CD4-positive, alpha-beta memory T cell (primary cell): ENCODE measurements at regions not wholly inside any gene's neighbourhood (a gene's known extent, or its start where the extent isn't known, plus 50 kb on each side); places are given as distances from the start of the nearest gene placed in this dataset.
"Not testable (repeated sequence)": the region's sequence is repeated elsewhere in the genome, so short reads cannot be mapped to it uniquely, and the experiment has no call there.

Source experiments
- CTCF ChIA-PET: fragments of 350-600 bp; sonication (Branson Sonifier 250); formaldehyde crosslinking; loops from one replicate; lab custom pipeline; 2021; ENCODE audit warnings: inconsistent platforms; ENCODE audit not compliant: partially characterized antibody; lab: Charles Lee
- POLR2A ChIA-PET: fragments of 350-600 bp; sonication (Branson Sonifier 250); formaldehyde crosslinking; loops from one replicate; lab custom pipeline; 2021; ENCODE audit not compliant: partially characterized antibody; lab: Charles Lee
- DNase-seq, 5 donors: peaks; one replicate each; pipeline versions ENCODE4 v3.0.0 to v3.0.0-alpha.2; 2020 to 2022; ENCODE audit warnings: mixed read lengths in 1 of 5
- H3K27ac ChIP-seq: one replicate; pipeline ENCODE4 v1.7.0; 2013; ENCODE audit warnings: low read depth, low read length
- H3K27me3 ChIP-seq: 2 replicates; pipeline ENCODE4 v1.7.0; 2013; ENCODE audit warnings: mild to moderate bottlenecking, low read length, moderate library complexity; ENCODE audit not compliant: insufficient read depth
- H3K36me3 ChIP-seq: 2 replicates; pipeline ENCODE4 v1.7.0; 2013; ENCODE audit warnings: mild to moderate bottlenecking, low read length, moderate library complexity; ENCODE audit not compliant: insufficient read depth
- H3K4me1 ChIP-seq: 2 replicates; pipeline ENCODE4 v1.7.0; 2013; ENCODE audit warnings: mild to moderate bottlenecking, low read length, moderate library complexity; ENCODE audit not compliant: insufficient read depth
- H3K4me3 ChIP-seq, 2 donors: one replicate each; pipeline ENCODE4 v1.7.0; 2013; ENCODE audit warnings: low read length in 2 of 2, mild to moderate bottlenecking in 1 of 2
- H3K9me3 ChIP-seq, 2 donors: one replicate each; pipeline ENCODE4 v1.7.0; 2013; ENCODE audit warnings: low read length in 2 of 2, control low read depth in 1 of 2; ENCODE audit not compliant: control insufficient read depth in 1 of 2
- H3K27ac Mint-ChIP-seq, 7 donors: one replicate each; pipeline ENCODE4 v1.8.0; 2020 to 2021; ENCODE audit warnings: mixed read lengths in 7 of 7, mild to moderate bottlenecking in 6 of 7, inconsistent platforms in 3 of 7, moderate library complexity in 3 of 7
- H3K27me3 Mint-ChIP-seq, 2 donors: one replicate each; pipeline ENCODE4 v1.8.0; 2020 to 2021; ENCODE audit warnings: mixed read lengths in 2 of 2
- H3K36me3 Mint-ChIP-seq, 2 donors: one replicate each; pipeline ENCODE4 v1.8.0; 2020 to 2021; ENCODE audit warnings: mixed read lengths in 2 of 2, inconsistent platforms in 1 of 2, mild to moderate bottlenecking in 1 of 2
- H3K4me1 Mint-ChIP-seq, 4 donors: one replicate each; pipeline ENCODE4 v1.8.0; 2020 to 2021; ENCODE audit warnings: mixed read lengths in 4 of 4, mild to moderate bottlenecking in 1 of 4
- H3K4me3 Mint-ChIP-seq, 8 donors: one replicate each; pipeline ENCODE4 v1.8.0; 2020 to 2021; ENCODE audit warnings: mixed read lengths in 8 of 8, mild to moderate bottlenecking in 7 of 8, moderate library complexity in 6 of 8, inconsistent platforms in 3 of 8
- H3K9me3 Mint-ChIP-seq, 8 donors: one replicate each; pipeline ENCODE4 v1.8.0; 2020 to 2021; ENCODE audit warnings: mixed read lengths in 8 of 8, mild to moderate bottlenecking in 5 of 8, inconsistent platforms in 3 of 8, moderate library complexity in 1 of 8
- intact Hi-C: fragments of 100-400 bp; cut with micrococcal nuclease; formaldehyde crosslinking; loops from one replicate; pipeline ENCODE4 v1.15.1; 2023

DNA sequence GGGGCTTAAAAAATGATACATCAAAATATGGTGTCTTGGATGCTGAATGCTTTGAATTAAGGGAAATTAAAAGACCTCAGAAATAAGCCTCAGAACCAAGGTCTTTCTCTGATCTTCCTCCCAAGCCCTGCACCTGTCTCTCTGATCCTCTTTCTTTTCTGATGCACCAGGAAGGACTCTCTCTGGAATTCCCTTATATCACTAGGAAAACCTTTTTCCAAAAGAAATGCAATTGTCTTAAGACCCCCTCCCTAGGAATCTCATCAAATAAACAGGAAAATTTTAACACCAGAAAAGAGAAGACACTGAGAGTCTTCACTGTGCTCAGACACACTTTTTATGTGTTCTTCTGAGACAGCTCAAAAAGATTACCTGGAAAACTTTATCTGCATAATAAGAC lies 159.5 kb upstream of the PTBP2 start:
- Histone ChIP-seq H3K9me3 (no peaks in the 10 kb centered on the region), H3K36me3 (no peaks in the 10 kb centered on the region), H3K4me1 (no peaks in the 10 kb centered on the region), H3K27me3 (no peaks in the 10 kb centered on the region), H3K27ac (no peak overlapping the region), H3K4me3 (no peak overlapping the region)
- Mint-ChIP-seq H3K27ac (no peak overlapping the region), H3K9me3 (peaks cover 0 to 4% (median 0%) of the 10 kb centered on the region in 8 donors), H3K4me1 (no peaks in the 10 kb centered on the region), H3K4me3 (no peak overlapping the region), H3K36me3 (no peaks in the 10 kb centered on the region), H3K27me3 (peaks cover 0 to 2% of the 10 kb centered on the region in 2 donors)
- intact Hi-C loops, result no loop called here
- CTCF ChIA-PET, result no interaction called here
- DNase-seq, result no peak
- POLR2A ChIA-PET, result no interaction called here

- H3K4me3 ChIP-seq, H3K36me3 ChIP-seq, H3K4me1 Mint-ChIP-seq, H3K4me3 Mint-ChIP-seq, DNase-seq, H3K4me1 ChIP-seq, CTCF ChIA-PET, H3K9me3 Mint-ChIP-seq, H3K27me3 ChIP-seq, H3K27me3 Mint-ChIP-seq, intact Hi-C loops, H3K27ac ChIP-seq, H3K27ac Mint-ChIP-seq, H3K9me3 ChIP-seq, POLR2A ChIA-PET, H3K36me3 Mint-ChIP-seq: not testable (repeated sequence)
Measured at GRCh38 chr1:96564401-96564800, 157.2 kb upstream of the PTBP2 start.

- Histone ChIP-seq H3K27me3 (no peaks in the 10 kb centered on the region), H3K36me3 (no peaks in the 10 kb centered on the region), H3K27ac (no peak overlapping the region), H3K9me3 (no peaks in the 10 kb centered on the region), H3K4me1 (no peaks in the 10 kb centered on the region), H3K4me3 (no peak overlapping the region)
- Mint-ChIP-seq H3K27me3 (no peaks in the 10 kb centered on the region), H3K9me3 (peaks cover 0 to 4% (median 0%) of the 10 kb centered on the region in 8 donors), H3K27ac (no peak overlapping the region), H3K36me3 (no peaks in the 10 kb centered on the region), H3K4me1 (no peaks in the 10 kb centered on the region), H3K4me3 (no peak overlapping the region)
- intact Hi-C loops, result no loop called here
- ChIA-PET CTCF (interaction anchor here (1.4 kb wide), 1 partner anchor 12 kb away, joined by 3 read pairs; no protein-coding TSS in a partner anchor), POLR2A (no interaction called here)
- no peak for DNase-seq
Measured at GRCh38 chr1:96565546-96565945, 156.0 kb upstream of the PTBP2 start.

DNA sequence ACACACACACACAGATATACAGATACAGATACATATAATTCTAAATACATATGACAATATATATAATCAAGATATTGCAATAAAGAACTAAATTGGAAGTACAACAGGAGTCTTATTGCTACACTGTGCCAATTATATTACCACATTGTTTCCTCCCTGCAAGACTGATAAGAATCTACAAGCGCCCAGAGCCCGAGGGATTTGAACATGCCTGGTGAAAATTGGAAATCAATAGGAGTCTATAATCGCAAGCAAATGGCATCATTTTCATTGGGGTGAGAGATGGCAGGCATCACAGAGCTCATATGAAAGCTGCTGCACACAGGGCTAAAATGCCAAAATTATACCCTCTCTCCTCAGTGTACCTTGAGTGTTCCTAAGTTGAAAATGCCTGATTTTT lies 152.9 kb upstream of the PTBP2 start:
- intact Hi-C loops, result no loop called here
- CTCF ChIA-PET, result no interaction called here
- Histone ChIP-seq H3K9me3 (no peaks in the 10 kb centered on the region), H3K4me1 (no peaks in the 10 kb centered on the region), H3K27ac (no peak overlapping the region), H3K36me3 (no peaks in the 10 kb centered on the region), H3K27me3 (no peaks in the 10 kb centered on the region), H3K4me3 (no peak overlapping the region)
- no peaks in the 10 kb centered on the region for H3K4me1 Mint-ChIP-seq
- POLR2A ChIA-PET, result no interaction called here
- DNase-seq, result no peak
- no peaks in the 10 kb centered on the region for H3K27me3 Mint-ChIP-seq
- H3K9me3 Mint-ChIP-seq, result no peaks in the 10 kb centered on the region
- no peak overlapping the region for H3K4me3 Mint-ChIP-seq
- no peaks in the 10 kb centered on the region for H3K36me3 Mint-ChIP-seq
- H3K27ac Mint-ChIP-seq, result no peak overlapping the region

DNA sequence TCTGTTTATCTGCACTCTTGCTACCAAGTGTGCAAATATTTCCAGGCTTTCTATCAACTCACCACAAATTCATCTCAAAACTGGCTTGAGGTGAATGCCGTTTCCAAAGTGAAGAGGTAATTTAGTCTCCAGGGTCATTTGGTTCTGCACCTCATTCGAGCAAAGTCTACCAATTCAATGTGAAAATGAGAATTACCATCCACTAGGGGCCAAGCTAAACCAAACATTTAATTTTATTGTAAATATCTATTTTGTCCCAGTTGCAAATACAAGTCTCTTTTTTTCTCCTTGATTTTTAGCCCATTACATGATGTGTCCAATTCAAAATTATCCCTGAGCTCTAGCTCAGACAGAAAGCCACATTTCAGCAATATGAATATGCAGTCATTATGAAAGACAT lies 152.3 kb upstream of the PTBP2 start:
- CTCF ChIA-PET, result no interaction called here

GRCh38 chr1:96579636-96580035 lies 141.9 kb upstream of the PTBP2 start:
- H3K4me1 Mint-ChIP-seq, result no peaks in the 10 kb centered on the region
- no peak overlapping the region for H3K27ac ChIP-seq
- no peaks in the 10 kb centered on the region for H3K36me3 ChIP-seq
- ChIA-PET POLR2A (no interaction called here), CTCF (no interaction called here)
- H3K4me3 ChIP-seq, result no peak overlapping the region
- H3K27me3 ChIP-seq, result no peaks in the 10 kb centered on the region
- peaks cover 0 to 2% (median 0%) of the 10 kb centered on the region in 8 donors for H3K9me3 Mint-ChIP-seq
- H3K36me3 Mint-ChIP-seq, result no peaks in the 10 kb centered on the region
- no peak overlapping the region for H3K27ac Mint-ChIP-seq
- no peaks in the 10 kb centered on the region for H3K9me3 ChIP-seq
- intact Hi-C loops, result no loop called here
- H3K4me1 ChIP-seq, result no peaks in the 10 kb centered on the region
- H3K27me3 Mint-ChIP-seq, result peaks cover 2 to 4% of the 10 kb centered on the region in 2 donors
- H3K4me3 Mint-ChIP-seq, result no peak overlapping the region
- no peak for DNase-seq

More for the DNA sequence above, 152.3 kb upstream of the PTBP2 start:
- Mint-ChIP-seq H3K4me1 (no peaks in the 10 kb centered on the region), H3K36me3 (no peaks in the 10 kb centered on the region), H3K27me3 (peaks cover 0 to 2% of the 10 kb centered on the region in 2 donors), H3K9me3 (no peaks in the 10 kb centered on the region), H3K27ac (no peak overlapping the region), H3K4me3 (no peak overlapping the region)
- no peaks in the 10 kb centered on the region for H3K4me1 ChIP-seq
- H3K9me3 ChIP-seq, result no peaks in the 10 kb centered on the region
- no peak overlapping the region for H3K4me3 ChIP-seq
- no peak for DNase-seq
- no peaks in the 10 kb centered on the region for H3K27me3 ChIP-seq
- POLR2A ChIA-PET, result no interaction called here
- H3K27ac ChIP-seq, result no peak overlapping the region
- intact Hi-C loops, result no loop called here
- no peaks in the 10 kb centered on the region for H3K36me3 ChIP-seq

GRCh38 chr1:96580920-96581319 lies 140.7 kb upstream of the PTBP2 start:
- intact Hi-C loops, result no loop called here
- Mint-ChIP-seq H3K27ac (no peak overlapping the region), H3K27me3 (peaks cover 2 to 4% of the 10 kb centered on the region in 2 donors), H3K9me3 (peaks cover 0 to 2% (median 0%) of the 10 kb centered on the region in 8 donors), H3K36me3 (no peaks in the 10 kb centered on the region), H3K4me3 (no peak overlapping the region), H3K4me1 (no peaks in the 10 kb centered on the region)
- Histone ChIP-seq H3K36me3 (no peaks in the 10 kb centered on the region), H3K4me3 (no peak overlapping the region), H3K9me3 (no peaks in the 10 kb centered on the region), H3K4me1 (no peaks in the 10 kb centered on the region), H3K27ac (no peak overlapping the region), H3K27me3 (no peaks in the 10 kb centered on the region)
- ChIA-PET CTCF (no interaction called here), POLR2A (no interaction called here)
- no peak for DNase-seq

DNA sequence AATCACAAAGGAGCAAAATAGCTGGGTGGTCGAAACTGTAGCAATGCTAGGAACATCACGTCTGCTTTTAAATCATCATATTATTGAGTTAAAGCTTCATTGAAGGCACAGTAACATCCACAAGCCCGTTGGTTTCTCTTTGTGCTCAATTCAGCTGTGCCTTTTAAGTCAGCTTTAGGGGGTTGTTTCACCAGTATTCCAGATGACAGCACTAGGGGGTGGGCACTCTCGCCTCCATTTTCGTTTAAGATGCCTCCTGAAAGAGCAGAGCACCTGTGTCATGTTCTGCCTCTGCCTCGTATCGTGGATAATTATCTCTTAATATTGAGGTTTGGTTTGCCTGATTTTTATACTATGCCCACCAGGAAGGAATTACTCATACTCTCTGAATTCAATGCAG lies 139.8 kb upstream of the PTBP2 start:
- ChIA-PET CTCF (no interaction called here), POLR2A (no interaction called here)
- no peak overlapping the region for H3K27ac ChIP-seq
- H3K9me3 Mint-ChIP-seq, result peaks cover 0 to 2% (median 0%) of the 10 kb centered on the region in 8 donors
- H3K27me3 Mint-ChIP-seq, result peaks cover 2 to 4% of the 10 kb centered on the region in 2 donors
- no peaks in the 10 kb centered on the region for H3K36me3 Mint-ChIP-seq
- no peaks in the 10 kb centered on the region for H3K9me3 ChIP-seq
- no peaks in the 10 kb centered on the region for H3K36me3 ChIP-seq
- no peaks in the 10 kb centered on the region for H3K4me1 ChIP-seq
- H3K4me3 ChIP-seq, result no peak overlapping the region
- no peak overlapping the region for H3K4me3 Mint-ChIP-seq
- no peak for DNase-seq
- H3K27me3 ChIP-seq, result no peaks in the 10 kb centered on the region
- H3K27ac Mint-ChIP-seq, result no peak overlapping the region
- H3K4me1 Mint-ChIP-seq, result no peaks in the 10 kb centered on the region
- intact Hi-C loops, result no loop called here
